Kidney epithelial cell (primary cell): ENCODE measurements at regions not wholly inside any gene's neighbourhood (a gene's known extent, or its start where the extent isn't known, plus 50 kb on each side); places are given as distances from the start of the nearest gene placed in this dataset.

Experiments
- DNase-seq: peaks from one replicate; pipeline ENCODE4 v3.0.0-alpha.2; 2010; ENCODE audit warnings: low read depth
- H3K27me3 ChIP-seq: 2 replicates; pipeline ENCODE4 v1.6.0; 2011; ENCODE audit warnings: low read length; ENCODE audit not compliant: control insufficient read depth, insufficient read depth
- H3K36me3 ChIP-seq: 2 replicates; pipeline ENCODE4 v1.5.1; 2011; ENCODE audit warnings: low read length; ENCODE audit not compliant: control insufficient read depth, insufficient read depth
- H3K4me3 ChIP-seq: 2 replicates; pipeline ENCODE4 v1.5.1; 2011; ENCODE audit warnings: low read depth, mild to moderate bottlenecking, control low read depth, low read length
- TF ChIP-seq, protein P1 (sequence below): IDR thresholded peaks from 2 replicates; pipeline ENCODE4 v1.5.1; 2011; ENCODE audit warnings: mild to moderate bottlenecking, moderate library complexity, low read length, control low read depth, inconsistent platforms; ENCODE audit not compliant: insufficient read depth, poor library complexity, severe bottlenecking

DNA sequence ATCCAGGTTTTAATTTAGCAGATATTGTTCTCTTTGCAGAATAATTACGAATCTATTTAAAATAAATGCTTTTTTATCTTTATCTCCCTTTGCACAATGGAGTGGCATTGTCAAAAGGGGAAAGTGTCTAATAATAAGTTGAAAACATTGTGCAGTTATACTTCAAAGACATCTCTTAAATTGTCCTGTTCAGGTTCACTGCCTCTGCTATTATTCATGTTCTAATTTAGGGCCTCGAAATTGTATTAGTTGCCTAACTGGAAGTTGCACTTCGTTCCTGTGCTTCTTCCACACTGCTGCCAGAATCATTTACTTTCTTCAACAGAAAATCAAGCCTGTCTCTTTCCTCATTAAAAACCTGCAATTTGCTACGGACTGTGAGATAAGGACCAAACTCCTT lies 150.5 kb upstream of the SPRY1 start:
- H3K4me3 ChIP-seq = no peak overlapping the region
- TF ChIP-seq, protein P1, sequence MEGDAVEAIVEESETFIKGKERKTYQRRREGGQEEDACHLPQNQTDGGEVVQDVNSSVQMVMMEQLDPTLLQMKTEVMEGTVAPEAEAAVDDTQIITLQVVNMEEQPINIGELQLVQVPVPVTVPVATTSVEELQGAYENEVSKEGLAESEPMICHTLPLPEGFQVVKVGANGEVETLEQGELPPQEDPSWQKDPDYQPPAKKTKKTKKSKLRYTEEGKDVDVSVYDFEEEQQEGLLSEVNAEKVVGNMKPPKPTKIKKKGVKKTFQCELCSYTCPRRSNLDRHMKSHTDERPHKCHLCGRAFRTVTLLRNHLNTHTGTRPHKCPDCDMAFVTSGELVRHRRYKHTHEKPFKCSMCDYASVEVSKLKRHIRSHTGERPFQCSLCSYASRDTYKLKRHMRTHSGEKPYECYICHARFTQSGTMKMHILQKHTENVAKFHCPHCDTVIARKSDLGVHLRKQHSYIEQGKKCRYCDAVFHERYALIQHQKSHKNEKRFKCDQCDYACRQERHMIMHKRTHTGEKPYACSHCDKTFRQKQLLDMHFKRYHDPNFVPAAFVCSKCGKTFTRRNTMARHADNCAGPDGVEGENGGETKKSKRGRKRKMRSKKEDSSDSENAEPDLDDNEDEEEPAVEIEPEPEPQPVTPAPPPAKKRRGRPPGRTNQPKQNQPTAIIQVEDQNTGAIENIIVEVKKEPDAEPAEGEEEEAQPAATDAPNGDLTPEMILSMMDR = no peak
- no peaks in the 10 kb centered on the region for H3K27me3 ChIP-seq
- no peak for DNase-seq
- H3K36me3 ChIP-seq = no peaks in the 10 kb centered on the region

GRCh38 chr4:123248085-123248659 lies 148.4 kb upstream of the SPRY1 start:
- no peak for DNase-seq

DNA sequence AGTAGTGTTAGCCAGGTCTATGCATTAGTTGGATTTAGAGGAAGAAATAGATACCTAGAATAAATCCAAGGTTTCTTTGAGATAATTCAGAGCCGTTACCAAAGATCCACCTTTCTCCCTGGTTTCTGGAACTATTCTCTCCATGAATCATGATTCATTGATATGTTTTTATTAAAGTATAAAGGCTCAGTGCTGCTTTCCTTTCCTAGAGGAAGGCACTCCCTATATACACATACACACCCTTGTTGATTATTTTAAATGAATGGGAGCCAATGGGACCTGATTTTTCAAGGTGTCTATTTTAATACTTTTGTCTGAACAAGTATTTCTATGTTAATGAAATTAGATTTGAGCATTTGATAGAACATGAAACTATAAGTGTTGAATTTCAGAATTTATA lies 146.8 kb upstream of the SPRY1 start:
- TF ChIP-seq, protein P1 = no peak
- H3K27me3 ChIP-seq = no peaks in the 10 kb centered on the region
- no peak for DNase-seq
- no peaks in the 10 kb centered on the region for H3K36me3 ChIP-seq
- H3K4me3 ChIP-seq = no peak overlapping the region

More at GRCh38 chr4:123248085-123248659, 148.4 kb upstream of the SPRY1 start:
- Histone ChIP-seq H3K27me3 (no peaks in the 10 kb centered on the region), H3K4me3 (no peak overlapping the region), H3K36me3 (no peaks in the 10 kb centered on the region)
- TF ChIP-seq, protein P1 = no peak

DNA sequence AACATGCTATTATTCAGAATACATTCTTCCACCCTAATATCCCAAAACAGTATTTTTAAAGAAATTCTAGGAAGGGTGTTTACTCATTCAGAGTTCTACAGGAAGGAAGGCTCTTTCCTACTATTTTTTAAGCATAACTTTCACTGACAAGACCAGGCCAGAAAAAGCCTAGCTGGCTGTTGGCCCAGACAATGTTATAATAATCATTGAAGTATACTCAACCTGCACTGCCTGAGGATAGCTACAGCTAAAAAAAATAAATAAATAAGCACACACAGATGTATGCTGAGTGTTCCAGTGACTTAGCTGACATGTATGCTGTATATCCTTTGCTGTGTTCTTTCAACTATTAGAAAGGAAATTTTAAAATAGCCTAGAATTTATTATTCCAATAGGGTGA lies 145.8 kb upstream of the SPRY1 start:
- Histone ChIP-seq H3K27me3 (no peaks in the 10 kb centered on the region), H3K36me3 (no peaks in the 10 kb centered on the region), H3K4me3 (no peak overlapping the region)
- DNase-seq = no peak
- TF ChIP-seq, protein P1 = no peak

DNA sequence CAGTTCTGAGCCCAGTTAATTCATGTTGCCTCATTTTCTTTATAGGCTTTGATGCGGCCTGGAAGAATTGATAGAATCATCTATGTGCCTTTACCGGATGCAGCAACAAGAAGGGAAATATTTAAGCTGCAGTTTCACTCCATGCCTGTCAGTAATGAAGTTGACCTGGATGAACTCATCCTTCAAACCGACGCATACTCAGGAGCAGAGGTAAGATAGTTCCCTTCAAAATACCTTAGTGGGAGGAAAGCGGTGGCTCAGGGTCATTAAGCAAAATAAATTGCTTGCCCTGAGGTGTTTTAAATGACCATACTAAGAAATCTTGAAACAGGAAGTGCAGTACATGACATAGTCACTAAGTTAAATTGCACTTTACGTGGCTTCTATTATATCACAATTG lies 140.6 kb upstream of the SPRY1 start:
- Histone ChIP-seq H3K4me3 (no peak overlapping the region), H3K36me3 (no peaks in the 10 kb centered on the region), H3K27me3 (no peaks in the 10 kb centered on the region)
- TF ChIP-seq, protein P1 = no peak
- DNase-seq = peak; percentile 29

DNA sequence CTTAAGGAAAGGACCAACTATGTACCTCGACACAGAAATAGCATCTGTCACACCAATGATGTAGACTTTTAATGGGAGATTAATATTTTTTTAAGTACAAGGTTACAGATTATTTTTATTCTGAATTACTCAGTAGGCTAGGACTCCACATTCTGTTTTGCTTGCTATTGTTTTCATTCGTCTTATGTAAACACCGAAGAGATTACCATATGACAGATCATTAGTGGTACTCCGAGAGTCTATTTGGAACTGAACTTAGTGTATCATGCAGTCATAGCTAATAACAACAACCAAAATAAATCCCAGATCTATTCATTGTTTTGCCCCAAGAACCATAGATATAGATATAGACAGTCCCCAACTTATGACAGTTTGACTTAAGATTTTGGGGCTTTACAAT lies 139.7 kb upstream of the SPRY1 start:
- TF ChIP-seq, protein P1 = no peak
- H3K36me3 ChIP-seq = no peaks in the 10 kb centered on the region
- H3K4me3 ChIP-seq = no peak overlapping the region
- DNase-seq = no peak
- H3K27me3 ChIP-seq = no peaks in the 10 kb centered on the region
